ENCODE measurements at regions not wholly inside any gene's neighbourhood (a gene's known extent, or its start where the extent isn't known, plus 50 kb on each side); places are given as distances from the start of the nearest gene placed in this dataset.

DNA sequence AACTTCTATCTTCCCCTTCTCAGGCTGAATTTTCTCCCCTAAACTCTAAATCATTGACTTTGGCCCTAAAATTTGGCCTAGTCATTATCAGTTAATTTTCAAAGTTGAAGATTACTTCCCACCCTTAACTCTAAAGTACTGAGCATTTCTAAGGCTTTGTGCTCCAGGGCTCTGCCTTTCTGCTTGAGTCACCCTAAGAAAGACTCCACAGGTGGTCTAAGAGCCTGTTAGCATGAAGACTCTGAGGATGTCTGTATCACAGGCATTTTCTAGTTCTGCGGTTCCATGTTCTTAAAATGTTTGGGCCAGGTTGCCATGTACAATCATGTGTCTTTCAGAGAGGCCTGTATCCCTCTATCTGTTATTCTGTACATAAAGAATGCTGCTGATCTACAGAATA lies 808.1 kb upstream of the MANEA start:
- no peak for TF ChIP-seq ZBTB7A (IDR thresholded peaks at IDR 0.05; ENCODE audit: low read depth)
- TF ChIP-seq EP300 (IDR thresholded peaks at IDR 0.05; ENCODE audit: borderline replicate concordance), result no peak
- TF ChIP-seq, protein P1, sequence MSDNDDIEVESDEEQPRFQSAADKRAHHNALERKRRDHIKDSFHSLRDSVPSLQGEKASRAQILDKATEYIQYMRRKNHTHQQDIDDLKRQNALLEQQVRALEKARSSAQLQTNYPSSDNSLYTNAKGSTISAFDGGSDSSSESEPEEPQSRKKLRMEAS (IDR thresholded peaks at IDR 0.05), result no peak
- no peak for TF ChIP-seq YY1 (IDR thresholded peaks at IDR 0.05; ENCODE audit: low read depth)
- no peak for TF ChIP-seq CREB1 (IDR thresholded peaks at IDR 0.05; ENCODE audit: low read depth)
- no peak for TF ChIP-seq FOXM1 (IDR thresholded peaks at IDR 0.05; ENCODE audit: borderline replicate concordance, low read depth)
- no peak for TF ChIP-seq CEBPB (IDR thresholded peaks at IDR 0.05)
